HepG2 (cell line): ENCODE measurements at regions not wholly inside any gene's neighbourhood (a gene's known extent, or its start where the extent isn't known, plus 50 kb on each side); places are given as distances from the start of the nearest gene placed in this dataset.

Source experiments
- KLF16 ChIP-seq, 2 experiments: sonication (generic) in 1 of 2; formaldehyde crosslinking in 1 of 2; IDR thresholded peaks; 2 replicates each; pipeline versions ENCODE4 v1.6.1 to v1.8.0; 2016 to 2023; ENCODE audit warnings: missing genetic modification reagents in 2 of 2, missing compliant biosample characterization in 1 of 2
- MEIS1 ChIP-seq: sonication (generic); formaldehyde crosslinking; IDR thresholded peaks from 2 replicates; pipeline ENCODE4 v1.9.0; 2021; ENCODE audit warnings: mild to moderate bottlenecking, missing genetic modification reagents, moderate library complexity, borderline replicate concordance
- REST ChIP-seq, 2 experiments: IDR thresholded peaks; 2 replicates each; pipeline ENCODE4 v1.6.1; 2011 to 2012; ENCODE audit warnings: low read length in 2 of 2, borderline replicate concordance in 1 of 2, low read depth in 1 of 2, mild to moderate bottlenecking in 1 of 2, moderate library complexity in 1 of 2
- XRCC5 ChIP-seq: fragments of 200-400 bp; formaldehyde crosslinking; optimal IDR thresholded peaks from 2 replicates; pipeline ENCODE3; 2017; ENCODE audit warnings: mild to moderate bottlenecking, low read length
- ZNF451 ChIP-seq: sonication (generic); formaldehyde crosslinking; IDR thresholded peaks from 2 replicates; pipeline ENCODE4 v1.5.0; 2020; ENCODE audit warnings: mild to moderate bottlenecking, missing genetic modification reagents

- TF ChIP-seq KLF16 (CRISPR knock-in tag; IDR thresholded peaks at IDR 0.05) (no peak), XRCC5 (no peak), ZNF451 (CRISPR knock-in tag) (no peak), MEIS1 (CRISPR knock-in tag) (no peak), REST (IDR thresholded peaks at IDR 0.05; ENCODE audit: borderline replicate concordance in 1 of 2, low read depth in 1 of 2, low read length in 2 of 2) (no peak)
Observed at GRCh38 chr16:87194172-87194571, 123.0 kb downstream of the C16orf95 start.
